GM23248 (cell line): ENCODE measurements at regions not wholly inside any gene's neighbourhood (a gene's known extent, or its start where the extent isn't known, plus 50 kb on each side); places are given as distances from the start of the nearest gene placed in this dataset.

ENCODE experiments used
- EZH2 ChIP-seq: fragments of 200-600 bp; sonication (generic); IDR thresholded peaks from 2 replicates; pipeline ENCODE4 v1.6.1; 2018; ENCODE audit warnings: antibody characterized with exemption, mild to moderate bottlenecking; ENCODE audit not compliant: insufficient read depth, poor library complexity, severe bottlenecking
- EZH2phosphoT487 ChIP-seq: fragments of 200-600 bp; sonication (generic); IDR thresholded peaks from 2 replicates; pipeline ENCODE4 v1.6.1; 2018; ENCODE audit warnings: antibody characterized with exemption, moderate library complexity, mild to moderate bottlenecking, low read depth; ENCODE audit not compliant: insufficient read depth

GRCh38 chrX:5748586-5749150 lies 480.0 kb downstream of the NLGN4X start:
- no peak for TF ChIP-seq EZH2
- no peak for TF ChIP-seq EZH2phosphoT487
